ENCODE measurements at regions not wholly inside any gene's neighbourhood (a gene's known extent, or its start where the extent isn't known, plus 50 kb on each side); places are given as distances from the start of the nearest gene placed in this dataset.

GRCh38 chr20:16978497-16978896 lies 230.3 kb downstream of the OTOR start:
- TF ChIP-seq EP300 (IDR thresholded peaks at IDR 0.05) (no peak), POLR2AphosphoS5 (IDR thresholded peaks at IDR 0.05) (no peak), CTCF (IDR thresholded peaks at IDR 0.05) (no peak)
